Osteoblast (primary cell): ENCODE measurements at regions not wholly inside any gene's neighbourhood (a gene's known extent, or its start where the extent isn't known, plus 50 kb on each side); places are given as distances from the start of the nearest gene placed in this dataset.

Source experiments
- DNase-seq: peaks from one replicate; pipeline ENCODE4 v3.0.0; 2011; ENCODE audit warnings: low spot score, mixed read lengths; ENCODE audit not compliant: insufficient read length; ENCODE audit errors: missing footprints
- H2AFZ ChIP-seq: 2 replicates; pipeline ENCODE4 v1.6.0; 2011; ENCODE audit warnings: mild to moderate bottlenecking, low read length
- H3K27ac ChIP-seq: 2 replicates; pipeline ENCODE4 v1.5.1; 2011; ENCODE audit warnings: mild to moderate bottlenecking, low read depth, low read length, moderate library complexity
- H3K27me3 ChIP-seq: 2 replicates; pipeline ENCODE4 v1.6.0; 2012; ENCODE audit warnings: mild to moderate bottlenecking, control low read depth, inconsistent platforms, low read length, moderate library complexity; ENCODE audit not compliant: insufficient read depth
- H3K36me3 ChIP-seq: 2 replicates; pipeline ENCODE4 v1.5.1; 2011; ENCODE audit warnings: mild to moderate bottlenecking, low read length, control low read depth, moderate library complexity; ENCODE audit not compliant: insufficient read depth
- H3K4me1 ChIP-seq: 2 replicates; pipeline ENCODE4 v1.5.1; 2011; ENCODE audit warnings: mild to moderate bottlenecking, low read length, control low read depth, moderate library complexity; ENCODE audit not compliant: insufficient read depth
- H3K4me2 ChIP-seq: 2 replicates; pipeline ENCODE4 v1.6.0; 2011; ENCODE audit warnings: mild to moderate bottlenecking, low read length; ENCODE audit not compliant: insufficient read depth
- H3K4me3 ChIP-seq: fragments of 200-600 bp; sonication (generic); 3 replicates; pipeline ENCODE4 v1.5.1; 2012; ENCODE audit warnings: mild to moderate bottlenecking, low read length, inconsistent platforms; ENCODE audit not compliant: insufficient read depth
- H3K79me2 ChIP-seq: 2 replicates; pipeline ENCODE4 v1.6.0; 2012; ENCODE audit warnings: mild to moderate bottlenecking, low read length, control low read depth, inconsistent platforms; ENCODE audit not compliant: insufficient read depth
- H3K9me3 ChIP-seq: 2 replicates; pipeline ENCODE4 v1.5.1; 2011; ENCODE audit warnings: low read depth, low read length, control low read depth
- H4K20me1 ChIP-seq: 2 replicates; pipeline ENCODE4 v1.6.0; 2012; ENCODE audit warnings: mild to moderate bottlenecking, low read length, control low read depth; ENCODE audit not compliant: insufficient read depth
- CTCF ChIP-seq: IDR thresholded peaks from 2 replicates; pipeline ENCODE4 v1.5.1; 2011; ENCODE audit warnings: mild to moderate bottlenecking, low read depth, low read length, moderate library complexity; ENCODE audit errors: extremely low read depth

- Histone ChIP-seq H4K20me1 (no peaks in the 10 kb centered on the region), H3K27ac (no peak overlapping the region), H3K36me3 (no peaks in the 10 kb centered on the region), H3K4me3 (no peak overlapping the region), H3K79me2 (no peaks in the 10 kb centered on the region), H2AFZ (no peak overlapping the region), H3K4me2 (no peak overlapping the region), H3K9me3 (no peaks in the 10 kb centered on the region), H3K27me3 (no peaks in the 10 kb centered on the region), H3K4me1 (no peaks in the 10 kb centered on the region)
- TF ChIP-seq CTCF: no peak
- no peak for DNase-seq
Observed at GRCh38 chr3:34229876-34230275, 431.4 kb downstream of the PDCD6IP start.

GRCh38 chr3:34235096-34235495 is 436.7 kb downstream of the PDCD6IP start:
- no peak overlapping the region for H2AFZ ChIP-seq
- no peaks in the 10 kb centered on the region for H3K4me1 ChIP-seq
- no peaks in the 10 kb centered on the region for H3K79me2 ChIP-seq
- no peaks in the 10 kb centered on the region for H3K36me3 ChIP-seq
- no peak overlapping the region for H3K4me3 ChIP-seq
- no peaks in the 10 kb centered on the region for H3K9me3 ChIP-seq
- TF ChIP-seq CTCF: no peak
- H3K27ac ChIP-seq: no peak overlapping the region
- no peak for DNase-seq
- no peaks in the 10 kb centered on the region for H4K20me1 ChIP-seq
- no peaks in the 10 kb centered on the region for H3K27me3 ChIP-seq
- no peak overlapping the region for H3K4me2 ChIP-seq

- TF ChIP-seq CTCF: no peak
- Histone ChIP-seq H3K4me2 (no peak overlapping the region), H3K4me3 (no peak overlapping the region), H3K36me3 (no peaks in the 10 kb centered on the region), H4K20me1 (no peaks in the 10 kb centered on the region), H3K79me2 (no peaks in the 10 kb centered on the region), H3K4me1 (no peaks in the 10 kb centered on the region), H2AFZ (no peak overlapping the region), H3K9me3 (no peaks in the 10 kb centered on the region), H3K27me3 (no peaks in the 10 kb centered on the region), H3K27ac (no peak overlapping the region)
- no peak for DNase-seq
Observed at GRCh38 chr3:34237946-34238345, 439.5 kb downstream of the PDCD6IP start.

GRCh38 chr3:34238407-34238806 is 440.0 kb downstream of the PDCD6IP start:
- TF ChIP-seq CTCF: no peak

More at GRCh38 chr3:34238407-34238806, 440.0 kb downstream of the PDCD6IP start:
- Histone ChIP-seq H3K36me3 (no peaks in the 10 kb centered on the region), H4K20me1 (no peaks in the 10 kb centered on the region), H2AFZ (no peak overlapping the region), H3K4me3 (no peak overlapping the region), H3K27me3 (no peaks in the 10 kb centered on the region), H3K4me2 (no peak overlapping the region), H3K79me2 (no peaks in the 10 kb centered on the region), H3K27ac (no peak overlapping the region), H3K4me1 (no peaks in the 10 kb centered on the region), H3K9me3 (no peaks in the 10 kb centered on the region)
- no peak for DNase-seq
